NOMO-1 treated with DMSO at 0.1 percent for 48 hours (cell line): ENCODE measurements at regions not wholly inside any gene's neighbourhood (a gene's known extent, or its start where the extent isn't known, plus 50 kb on each side); places are given as distances from the start of the nearest gene placed in this dataset.
"Not testable (repeated sequence)": the region's sequence is repeated elsewhere in the genome, so short reads cannot be mapped to it uniquely, and the experiment has no call there.

Source experiments
- DNase-seq: peaks from one replicate; lab custom pipeline; 2025; ENCODE audit not compliant: unreplicated experiment; lab: John Stamatoyannopoulos, UW

GRCh38 chr12:86634456-86635410 is 378.5 kb upstream of the MGAT4C start:
- no peak for DNase-seq

- DNase-seq = no peak
These were observed 370.8 kb upstream of the MGAT4C start for GRCh38 chr12:86627001-86627400.

- DNase-seq = no peak
These were observed 367.1 kb upstream of the MGAT4C start for GRCh38 chr12:86623267-86623666.

DNA sequence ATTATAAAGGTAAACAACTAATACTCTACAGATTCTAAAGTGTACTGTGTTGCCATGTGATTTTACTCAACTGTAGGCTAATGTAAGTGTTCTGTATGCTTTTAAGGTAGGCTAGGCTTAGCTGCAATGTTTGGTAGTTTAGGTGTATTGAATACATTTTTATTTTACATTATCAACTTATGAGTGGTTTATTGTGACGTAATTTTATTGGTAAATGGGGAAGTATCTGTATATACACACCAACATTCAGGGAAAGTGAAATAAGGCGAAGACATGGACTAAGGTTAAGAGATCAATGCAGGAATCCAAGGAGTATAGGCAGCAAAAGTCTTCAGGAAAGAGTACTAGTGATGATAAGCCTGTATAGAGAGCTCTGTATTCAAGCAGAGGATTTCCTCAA is 365.8 kb upstream of the MGAT4C start:
- DNase-seq = no peak

DNA sequence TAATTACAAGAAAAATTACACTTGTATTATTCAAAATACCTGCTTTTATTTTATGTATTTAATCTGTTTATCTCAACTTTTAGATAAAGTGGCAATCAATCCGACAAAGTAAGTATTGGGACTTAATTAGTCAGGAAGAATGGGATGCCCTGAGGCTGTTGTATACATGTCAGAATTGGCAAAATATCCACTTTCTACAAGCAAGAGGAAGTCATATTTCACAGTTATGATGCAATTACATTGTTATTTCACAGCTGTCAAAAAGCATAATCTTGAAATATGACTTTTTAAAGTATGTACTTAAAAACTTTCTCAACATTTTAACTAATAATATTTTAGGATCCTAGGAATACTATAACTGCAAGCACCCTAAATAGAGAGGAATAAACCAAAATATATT is 357.1 kb upstream of the MGAT4C start:
- DNase-seq = peak; percentile 64

- DNase-seq = no peak
These were observed 352.4 kb upstream of the MGAT4C start for GRCh38 chr12:86608638-86609037.

GRCh38 chr12:86601550-86602308 is 345.5 kb upstream of the MGAT4C start:
- DNase-seq = no peak

DNA sequence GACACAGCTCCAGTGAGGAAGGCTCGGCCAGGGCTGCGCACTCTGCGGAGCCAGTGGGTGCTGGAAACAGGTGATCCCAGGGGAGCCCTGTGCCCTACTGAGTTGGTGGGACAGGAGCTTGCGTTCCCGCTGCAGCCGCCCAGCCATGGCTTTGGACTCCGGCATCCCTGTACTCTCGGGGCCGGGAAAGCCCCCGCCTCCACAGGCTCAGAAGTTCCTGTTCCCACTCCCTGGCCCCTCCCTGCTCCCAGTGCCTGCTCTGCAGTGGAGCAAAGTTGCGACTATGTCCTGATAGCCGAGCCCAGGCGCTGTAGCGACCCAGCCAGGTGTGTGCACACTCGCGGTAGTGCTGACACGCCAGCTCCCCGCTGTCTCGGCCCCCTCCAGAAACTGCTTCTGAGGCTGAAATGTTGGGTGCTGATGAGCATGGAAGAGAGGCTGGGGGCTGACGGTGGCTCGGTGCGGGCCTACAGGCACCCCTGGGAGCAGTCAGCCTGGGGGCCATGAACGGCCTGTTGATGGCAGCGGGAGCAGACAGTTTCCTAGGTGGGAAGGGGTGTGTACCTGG is 344.6 kb upstream of the MGAT4C start:
- no peak for DNase-seq

- DNase-seq = no peak
These were observed 341.2 kb upstream of the MGAT4C start for GRCh38 chr12:86597431-86597830.

GRCh38 chr12:86590296-86590695 is 334.1 kb upstream of the MGAT4C start:
- no peak for DNase-seq

DNA sequence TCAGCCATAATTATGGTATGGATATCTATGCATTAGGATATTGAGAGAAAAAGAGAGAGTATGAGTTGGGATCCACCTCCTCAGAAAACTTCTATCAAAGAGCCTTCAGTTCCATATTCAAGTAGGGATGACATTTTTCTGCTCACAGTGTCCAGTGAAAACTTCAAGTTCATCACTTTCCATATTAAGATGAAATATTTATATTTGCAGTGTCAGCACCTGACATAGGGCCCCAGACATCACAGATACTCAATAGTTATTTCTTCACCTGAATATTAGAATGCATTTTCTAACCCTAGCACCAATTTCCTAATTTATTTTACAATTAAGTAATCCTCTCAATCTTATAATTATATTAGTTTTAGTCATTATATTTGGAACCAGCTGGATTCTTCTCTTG is 318.0 kb upstream of the MGAT4C start:
- DNase-seq = no peak

- DNase-seq = no peak
These were observed 316.3 kb upstream of the MGAT4C start for GRCh38 chr12:86572455-86572854.

DNA sequence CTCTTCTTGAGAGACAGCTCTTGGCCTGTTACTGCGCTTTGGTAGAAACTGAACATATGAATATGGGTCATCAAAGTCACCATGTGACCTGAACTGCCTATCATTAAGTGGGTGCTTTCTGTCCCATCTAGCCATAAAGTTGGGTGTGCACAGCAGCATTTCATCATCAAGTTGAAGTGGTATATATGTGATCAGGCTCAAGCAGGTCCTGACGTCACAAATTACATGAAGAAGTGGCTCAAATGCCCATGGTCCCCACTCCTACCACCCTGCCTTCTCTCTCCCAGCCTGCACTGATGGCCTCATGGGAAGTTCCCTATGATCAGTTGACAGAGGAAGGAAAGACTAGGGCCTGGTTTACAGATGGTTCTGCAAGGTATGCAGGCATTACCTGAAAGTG is 308.8 kb upstream of the MGAT4C start:
- no peak for DNase-seq

- DNase-seq = not testable (repeated sequence)
These were observed 299.3 kb upstream of the MGAT4C start for GRCh38 chr12:86555491-86555890.

DNA sequence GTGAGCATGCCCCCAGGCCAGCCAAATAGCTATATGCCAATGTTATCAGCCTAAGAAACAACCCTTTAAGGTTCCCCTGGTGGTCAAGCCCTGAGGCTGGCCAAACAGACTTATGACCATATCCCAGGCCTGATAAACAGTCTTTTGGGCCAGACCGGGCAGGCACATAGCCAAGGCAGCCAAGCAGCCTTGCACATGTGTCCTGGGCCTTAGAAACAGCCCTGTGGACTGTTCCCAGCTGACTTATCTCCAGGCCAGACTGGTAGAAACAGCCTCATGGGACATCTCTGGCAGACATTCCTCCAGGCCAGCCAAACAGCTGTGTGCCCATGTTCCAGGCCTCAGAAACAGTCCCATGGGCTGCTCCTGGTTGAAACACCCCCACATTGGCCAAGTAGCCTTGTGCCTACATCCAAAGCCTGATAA is 295.0 kb upstream of the MGAT4C start:
- no peak for DNase-seq

GRCh38 chr12:86550218-86551145 is 294.3 kb upstream of the MGAT4C start:
- DNase-seq = no peak

- DNase-seq = no peak
These were observed 287.5 kb upstream of the MGAT4C start for GRCh38 chr12:86543716-86544115.

- DNase-seq = no peak
These were observed 274.9 kb upstream of the MGAT4C start for GRCh38 chr12:86530996-86531655.

GRCh38 chr12:86526060-86526595 is 269.9 kb upstream of the MGAT4C start:
- DNase-seq = no peak

GRCh38 chr12:86523844-86524243 is 267.7 kb upstream of the MGAT4C start:
- no peak for DNase-seq
